ENCODE measurements at regions not wholly inside any gene's neighbourhood (a gene's known extent, or its start where the extent isn't known, plus 50 kb on each side); places are given as distances from the start of the nearest gene placed in this dataset.
"Not testable (repeated sequence)": the region's sequence is repeated elsewhere in the genome, so short reads cannot be mapped to it uniquely, and the experiment has no call there.

DNA sequence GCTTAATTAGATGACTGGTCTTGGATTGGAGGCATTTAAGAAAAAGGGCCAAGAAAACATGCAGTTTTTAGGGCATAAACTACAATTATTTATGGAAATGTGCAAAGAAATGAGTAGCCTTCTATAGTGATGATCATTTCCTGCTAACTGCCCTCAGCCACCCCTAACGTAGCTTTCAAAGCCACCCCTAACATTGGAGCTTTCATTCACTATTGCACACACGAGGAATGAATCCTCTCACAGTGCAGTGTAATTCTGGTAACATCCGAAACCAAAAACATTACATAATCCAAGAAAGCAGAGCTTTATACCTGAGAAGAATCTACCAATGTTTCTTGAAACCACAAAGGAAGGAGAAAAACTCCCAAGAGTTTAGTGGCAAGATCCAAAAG is 1003.6 kb downstream of the TMEM121 start:
- BruUV-seq (replicated peaks) = no TSS peak
- ChIA-PET POLR2A (ENCODE audit: low non-redundant PET) (no interaction called here), CTCF (interaction anchor here (0.6 kb wide), 1 partner anchor 29 kb away, joined by 3 read pairs; no protein-coding TSS in a partner anchor)
- Histone ChIP-seq H3K4me3 (ENCODE audit: low read depth, low read length, poor library complexity, severe bottlenecking) (no peak overlapping the region), H3K4me1 (ENCODE audit: insufficient read depth, low read length, poor library complexity, severe bottlenecking) (no peaks in the 10 kb centered on the region), H3K36me3 (ENCODE audit: insufficient read depth, low read length, poor library complexity, severe bottlenecking) (no peaks in the 10 kb centered on the region), H3K27me3 (replicated peaks; ENCODE audit: insufficient read depth, low read depth, low read length, poor library complexity) (no peaks in the 10 kb centered on the region), H3K9me3 (ENCODE audit: low read depth, low read length, poor library complexity, severe bottlenecking) (peaks cover 27% of the 10 kb centered on the region), H3K27ac (ENCODE audit: low read depth, low read length, poor library complexity, severe bottlenecking) (no peak overlapping the region)
- DNase-seq (ENCODE audit: low spot score) = no peak
- TF ChIP-seq CTCF (conservative IDR thresholded peaks at IDR 0.05; ENCODE audit: low read depth, low read length) = no peak
- no peak for TF ChIP-seq EZH2 (IDR thresholded peaks at IDR 0.05; ENCODE audit: borderline replicate concordance, low read depth, low read length, poor library complexity, severe bottlenecking)
- intact Hi-C loops (cut with micrococcal nuclease; ENCODE audit: unreplicated experiment) = no loop called here

- ChIA-PET POLR2A (ENCODE audit: low non-redundant PET) (no interaction called here), CTCF (interaction anchor here (0.6 kb wide), 1 partner anchor 28 kb away, joined by 3 read pairs; no protein-coding TSS in a partner anchor)
- Histone ChIP-seq H3K4me1 (ENCODE audit: insufficient read depth, low read length, poor library complexity, severe bottlenecking) (no peaks in the 10 kb centered on the region), H3K27ac (ENCODE audit: low read depth, low read length, poor library complexity, severe bottlenecking) (no peak overlapping the region), H3K9me3 (ENCODE audit: low read depth, low read length, poor library complexity, severe bottlenecking) (peaks cover 23% of the 10 kb centered on the region), H3K4me3 (ENCODE audit: low read depth, low read length, poor library complexity, severe bottlenecking) (no peak overlapping the region), H3K27me3 (replicated peaks; ENCODE audit: insufficient read depth, low read depth, low read length, poor library complexity) (no peaks in the 10 kb centered on the region), H3K36me3 (ENCODE audit: insufficient read depth, low read length, poor library complexity, severe bottlenecking) (no peaks in the 10 kb centered on the region)
- DNase-seq (ENCODE audit: low spot score) = peak; percentile 32
- intact Hi-C loops (cut with micrococcal nuclease; ENCODE audit: unreplicated experiment) = no loop called here
- peak; percentile 43; the same call in 1 of the 2 replicates for TF ChIP-seq CTCF (conservative IDR thresholded peaks at IDR 0.05; ENCODE audit: low read depth, low read length)
- no peak for TF ChIP-seq EZH2 (IDR thresholded peaks at IDR 0.05; ENCODE audit: borderline replicate concordance, low read depth, low read length, poor library complexity, severe bottlenecking)
- no TSS peak for BruUV-seq (replicated peaks)
Measured at GRCh38 chr14:106530423-106531107, 1004.2 kb downstream of the TMEM121 start.

DNA sequence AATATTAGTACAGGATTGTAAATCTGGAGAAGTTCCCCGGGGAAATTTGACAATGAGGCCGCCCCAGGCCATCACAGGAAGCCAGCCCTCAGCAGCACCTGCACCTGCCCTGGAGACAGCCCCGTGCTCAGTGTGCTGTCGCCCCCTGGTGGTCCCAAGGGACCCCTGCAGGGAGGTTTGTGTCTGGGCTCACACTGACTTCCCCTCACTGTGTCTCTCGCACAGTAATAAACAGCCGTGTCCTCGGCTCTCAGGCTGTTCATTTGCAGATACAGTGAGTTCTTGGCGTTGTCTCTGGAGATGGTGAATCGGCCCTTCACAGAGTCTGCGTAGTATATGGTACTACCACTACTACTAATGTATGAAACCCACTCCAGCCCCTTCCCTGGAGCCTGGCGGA is 1011.2 kb downstream of the TMEM121 start:
- H3K27me3 ChIP-seq (replicated peaks; ENCODE audit: insufficient read depth, low read depth, low read length, poor library complexity); intact Hi-C loops (cut with micrococcal nuclease; ENCODE audit: unreplicated experiment); H3K4me3 ChIP-seq (ENCODE audit: low read depth, low read length, poor library complexity, severe bottlenecking); POLR2A ChIA-PET (ENCODE audit: low non-redundant PET); DNase-seq (ENCODE audit: low spot score); H3K36me3 ChIP-seq (ENCODE audit: insufficient read depth, low read length, poor library complexity, severe bottlenecking); H3K4me1 ChIP-seq (ENCODE audit: insufficient read depth, low read length, poor library complexity, severe bottlenecking); BruUV-seq (replicated peaks); H3K9me3 ChIP-seq (ENCODE audit: low read depth, low read length, poor library complexity, severe bottlenecking); H3K27ac ChIP-seq (ENCODE audit: low read depth, low read length, poor library complexity, severe bottlenecking): not testable (repeated sequence)
- TF ChIP-seq CTCF (conservative IDR thresholded peaks at IDR 0.05; ENCODE audit: low read depth, low read length) = peak; percentile 37; the same call in 1 of the 2 replicates
- CTCF ChIA-PET = interaction anchor here (0.6 kb wide), 1 partner anchor 421 kb away, joined by 3 read pairs; no protein-coding TSS in a partner anchor
